GM19372 (cell line): ENCODE measurements at regions not wholly inside any gene's neighbourhood (a gene's known extent, or its start where the extent isn't known, plus 50 kb on each side); places are given as distances from the start of the nearest gene placed in this dataset.

Experiments
- ATAC-seq: cut with Tn5 transposase; IDR thresholded peaks from one replicate; pipeline ENCODE4 v1.9.1; 2021; ENCODE audit warnings: mild to moderate bottlenecking, low read depth, moderate library complexity; ENCODE audit not compliant: unreplicated experiment

- ATAC-seq = no peak
Measured at GRCh38 chr9:108316066-108316465, 539.7 kb downstream of the ACTL7B start.

GRCh38 chr9:108311745-108312144 lies 544.0 kb downstream of the ACTL7B start:
- no peak for ATAC-seq

- no peak for ATAC-seq
Measured at GRCh38 chr9:108310202-108310601, 545.6 kb downstream of the ACTL7B start.

GRCh38 chr9:108300306-108301287 lies 555.2 kb downstream of the ACTL7B start:
- no peak for ATAC-seq

- ATAC-seq = no peak
Measured at GRCh38 chr9:108297073-108297472, 558.7 kb downstream of the ACTL7B start.

GRCh38 chr9:108296056-108296455 lies 559.7 kb downstream of the ACTL7B start:
- ATAC-seq = no peak

GRCh38 chr9:108291586-108291932 lies 564.2 kb downstream of the ACTL7B start:
- no peak for ATAC-seq

- no peak for ATAC-seq
Measured at GRCh38 chr9:108290839-108291585, 564.8 kb downstream of the ACTL7B start.

GRCh38 chr9:108286638-108287206 lies 569.1 kb downstream of the ACTL7B start:
- ATAC-seq = no peak

- no peak for ATAC-seq
Measured at GRCh38 chr9:108283696-108284095, 572.1 kb downstream of the ACTL7B start.

GRCh38 chr9:108282872-108283271 lies 572.9 kb downstream of the ACTL7B start:
- ATAC-seq = no peak

GRCh38 chr9:108281696-108282095 lies 574.1 kb downstream of the ACTL7B start:
- ATAC-seq = no peak

GRCh38 chr9:108278341-108278740 lies 577.4 kb downstream of the ACTL7B start:
- ATAC-seq = no peak

- ATAC-seq = no peak
Measured at GRCh38 chr9:108277216-108277615, 578.6 kb downstream of the ACTL7B start.

- no peak for ATAC-seq
Measured at GRCh38 chr9:108275906-108276305, 579.9 kb downstream of the ACTL7B start.

GRCh38 chr9:108274971-108275370 lies 580.8 kb downstream of the ACTL7B start:
- no peak for ATAC-seq

- ATAC-seq = no peak
Measured at GRCh38 chr9:108273988-108274387, 581.8 kb downstream of the ACTL7B start.

- peak; percentile 41 for ATAC-seq
Measured at GRCh38 chr9:108272349-108272899, 583.4 kb downstream of the ACTL7B start.

GRCh38 chr9:108271646-108272348 lies 584.0 kb downstream of the ACTL7B start:
- ATAC-seq = no peak

GRCh38 chr9:108271236-108271635 lies 584.5 kb downstream of the ACTL7B start:
- no peak for ATAC-seq
